Testis (tissue), 2 donors: ENCODE measurements at regions not wholly inside any gene's neighbourhood (a gene's known extent, or its start where the extent isn't known, plus 50 kb on each side); places are given as distances from the start of the nearest gene placed in this dataset.

Experiments
- CTCF ChIP-seq, 3 experiments: fragments of 450-650 bp in 2 of 3; fragments of 200-600 bp in 1 of 3; sonication (generic) in 1 of 3; IDR thresholded peaks; one replicate each; pipeline ENCODE4 v1.5.1; 2016 to 2019; ENCODE audit warnings: antibody characterized with exemption in 3 of 3, mild to moderate bottlenecking in 2 of 3, moderate library complexity in 1 of 3
- POLR2A ChIP-seq: fragments of 450-650 bp; IDR thresholded peaks from one replicate; pipeline ENCODE4 v1.6.1; 2017; ENCODE audit warnings: antibody characterized with exemption, mild to moderate bottlenecking, moderate library complexity

- TF ChIP-seq CTCF (IDR thresholded peaks at IDR 0.05) (no peak), POLR2A (no peak)
These were observed 68.8 kb upstream of the HUNK start for GRCh38 chr21:31804008-31804394.
